Stomach (tissue), 4 donors: ENCODE measurements at regions not wholly inside any gene's neighbourhood (a gene's known extent, or its start where the extent isn't known, plus 50 kb on each side); places are given as distances from the start of the nearest gene placed in this dataset.

ENCODE experiments used
- CTCF ChIP-seq, 7 experiments: fragments of 450-650 bp in 4 of 7; fragments of 200-600 bp in 3 of 7; sonication (generic) in 3 of 7; IDR thresholded peaks; one replicate each; pipeline ENCODE4 v1.5.1; 2016 to 2019; ENCODE audit warnings: antibody characterized with exemption in 7 of 7, control low read depth in 2 of 7, mild to moderate bottlenecking in 1 of 7
- EP300 ChIP-seq: sonication (generic); formaldehyde crosslinking; IDR thresholded peaks from one replicate; pipeline ENCODE4 v1.6.1; 2017; ENCODE audit warnings: antibody characterized with exemption
- POLR2A ChIP-seq, 4 donors: fragments of 450-650 bp; IDR thresholded peaks; one replicate each; pipeline ENCODE4 v1.6.1; 2016; ENCODE audit warnings: antibody characterized with exemption in 4 of 4, control low read depth in 2 of 4, mild to moderate bottlenecking in 1 of 4, moderate library complexity in 1 of 4
- POLR2AphosphoS5 ChIP-seq, 3 donors: sonication (generic); formaldehyde crosslinking; IDR thresholded peaks; one replicate each; pipeline ENCODE4 v1.6.1; 2016; ENCODE audit warnings: antibody characterized with exemption in 3 of 3

- TF ChIP-seq CTCF (IDR thresholded peaks at IDR 0.05) (no peak), EP300 (no peak), POLR2A (IDR thresholded peaks at IDR 0.05) (no peak), POLR2AphosphoS5 (IDR thresholded peaks at IDR 0.05) (no peak)
Observed at GRCh38 chr1:190699165-190699564, 221.5 kb upstream of the BRINP3 start.
